GM18873 (cell line): ENCODE measurements at regions not wholly inside any gene's neighbourhood (a gene's known extent, or its start where the extent isn't known, plus 50 kb on each side); places are given as distances from the start of the nearest gene placed in this dataset.
"Not testable (repeated sequence)": the region's sequence is repeated elsewhere in the genome, so short reads cannot be mapped to it uniquely, and the experiment has no call there.

ENCODE experiments used
- ATAC-seq: cut with Tn5 transposase; IDR thresholded peaks from one replicate; pipeline ENCODE4 v1.9.1; 2021; ENCODE audit warnings: mild to moderate bottlenecking, moderate library complexity, moderate number of reproducible peaks; ENCODE audit not compliant: unreplicated experiment, low FRiP score

GRCh38 chr3:124351430-124352148, 359.7 kb upstream of the ROPN1 start:
- no peak for ATAC-seq

DNA sequence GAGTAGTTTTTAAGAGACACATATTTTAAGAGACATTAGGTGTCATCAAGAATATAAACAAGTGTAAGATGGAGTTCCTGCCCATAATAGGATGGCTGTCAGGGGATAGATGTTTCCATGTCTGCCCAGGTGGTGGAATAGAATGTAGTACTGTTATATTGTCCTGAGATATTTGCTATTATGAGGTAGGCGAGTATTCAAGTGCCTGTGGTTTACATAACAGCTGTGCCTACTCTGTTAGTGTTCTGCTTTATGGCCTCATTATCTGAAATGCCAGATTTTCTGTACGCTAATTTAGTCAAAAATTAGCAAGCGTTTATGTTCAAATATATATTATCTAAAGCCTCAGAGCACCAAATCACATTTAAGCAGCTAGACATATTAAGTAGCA, 360.2 kb upstream of the ROPN1 start:
- ATAC-seq = no peak

GRCh38 chr3:124353691-124354090, 361.8 kb upstream of the ROPN1 start:
- no peak for ATAC-seq

- no peak for ATAC-seq
These were observed 362.2 kb upstream of the ROPN1 start for GRCh38 chr3:124354150-124354549.

DNA sequence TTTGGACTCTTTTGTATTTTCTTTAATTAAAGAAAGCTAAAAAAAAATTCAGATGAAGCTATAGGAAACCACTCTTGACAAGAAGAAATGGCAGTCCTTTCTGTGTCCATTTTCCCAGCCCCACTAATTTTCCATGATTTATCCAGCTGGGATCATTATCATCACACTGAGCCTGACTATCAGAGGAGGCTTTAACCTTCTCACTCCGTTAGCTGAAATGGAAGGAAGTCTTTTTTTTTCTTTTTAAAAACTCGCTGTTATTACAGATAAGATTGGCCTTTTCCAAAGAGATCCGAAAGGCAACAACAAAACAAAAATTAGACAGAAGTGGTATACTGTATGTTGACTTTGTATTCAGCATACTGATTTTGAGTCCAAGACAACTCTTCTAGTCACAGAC, 366.2 kb upstream of the ROPN1 start:
- no peak for ATAC-seq

DNA sequence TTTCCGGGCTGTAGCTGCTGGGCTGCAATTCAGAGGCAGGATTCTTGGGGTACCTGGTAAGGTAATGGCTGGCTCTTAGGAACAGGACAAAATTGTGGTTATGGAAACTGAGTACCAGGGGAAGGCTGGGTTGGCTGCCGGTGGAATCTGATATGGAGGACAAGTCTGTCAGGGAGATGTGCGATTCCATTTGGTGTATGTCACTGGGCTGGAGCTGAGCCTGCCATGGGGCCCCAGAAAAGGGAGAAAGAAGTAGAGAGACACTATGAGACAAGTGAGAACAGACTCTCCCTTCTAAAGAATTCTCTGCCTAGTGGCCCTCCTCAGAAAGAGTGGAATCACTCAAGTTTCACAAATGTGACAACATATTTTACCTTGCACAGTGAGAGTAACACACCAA, 368.2 kb upstream of the ROPN1 start:
- no peak for ATAC-seq

DNA sequence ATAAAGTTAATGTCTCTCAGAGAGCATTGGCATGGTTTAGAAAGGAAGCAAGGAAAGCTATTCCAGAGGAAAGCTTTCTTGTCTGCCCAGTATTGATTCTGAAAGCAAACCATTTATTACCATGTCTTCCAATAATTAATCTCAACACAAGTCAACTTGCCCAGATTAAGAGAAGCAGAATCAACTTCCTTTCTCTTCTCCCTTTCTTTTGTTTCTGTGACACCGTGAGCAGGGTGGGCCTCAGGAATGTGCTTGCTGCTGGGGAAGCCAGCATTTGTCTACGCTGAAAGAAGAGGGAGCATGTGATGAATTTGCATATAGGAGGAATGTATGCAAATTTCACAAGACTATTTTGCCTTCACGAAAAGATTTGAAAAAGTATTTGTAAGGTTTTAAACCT, 368.6 kb upstream of the ROPN1 start:
- no peak for ATAC-seq

DNA sequence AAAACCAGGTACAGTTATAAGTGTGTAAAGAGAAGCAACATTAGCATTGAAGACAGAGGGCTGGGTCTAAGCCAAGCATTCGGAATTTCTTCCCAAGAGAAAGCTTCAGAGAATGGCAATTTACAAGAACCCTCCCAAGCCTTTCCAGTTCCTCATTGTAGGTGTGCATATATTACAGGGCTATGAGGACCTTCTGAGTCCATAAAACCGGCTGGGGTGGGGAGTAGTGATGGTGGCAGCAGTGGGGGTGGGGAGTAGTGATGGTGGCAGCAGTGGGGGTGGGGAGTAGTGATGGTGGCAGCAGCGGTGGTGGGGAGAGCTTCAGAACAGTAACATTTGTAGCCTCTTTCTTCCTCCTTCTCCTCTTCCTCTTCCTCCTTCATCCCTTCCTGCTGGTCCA, 368.7 kb upstream of the UMPS start:
- ATAC-seq = no peak

DNA sequence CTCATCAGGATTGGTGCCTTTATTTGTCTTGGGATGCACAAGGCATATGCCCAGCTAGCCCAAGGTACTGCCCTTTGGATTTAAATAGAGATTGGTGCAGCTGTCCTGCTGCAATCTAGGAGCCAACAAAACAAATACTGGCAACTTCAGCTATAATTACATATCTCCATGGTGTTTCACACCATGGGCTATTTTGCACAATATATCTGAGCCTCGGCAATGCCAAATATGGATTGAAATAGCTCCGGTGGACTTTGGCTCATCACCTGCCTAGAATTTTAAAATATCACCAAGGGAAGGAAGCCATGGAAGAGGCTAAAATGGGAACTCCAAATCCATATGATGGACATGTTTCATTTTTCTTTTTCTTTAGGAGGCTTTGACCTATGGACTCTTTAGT, 367.8 kb upstream of the UMPS start:
- ATAC-seq = no peak

GRCh38 chr3:124363476-124363875, 366.8 kb upstream of the UMPS start:
- ATAC-seq = no peak

- no peak for ATAC-seq
These were observed 365.8 kb upstream of the UMPS start for GRCh38 chr3:124364317-124365020.

- ATAC-seq = not testable (repeated sequence)
These were observed 363.6 kb upstream of the UMPS start for GRCh38 chr3:124366655-124367054.

DNA sequence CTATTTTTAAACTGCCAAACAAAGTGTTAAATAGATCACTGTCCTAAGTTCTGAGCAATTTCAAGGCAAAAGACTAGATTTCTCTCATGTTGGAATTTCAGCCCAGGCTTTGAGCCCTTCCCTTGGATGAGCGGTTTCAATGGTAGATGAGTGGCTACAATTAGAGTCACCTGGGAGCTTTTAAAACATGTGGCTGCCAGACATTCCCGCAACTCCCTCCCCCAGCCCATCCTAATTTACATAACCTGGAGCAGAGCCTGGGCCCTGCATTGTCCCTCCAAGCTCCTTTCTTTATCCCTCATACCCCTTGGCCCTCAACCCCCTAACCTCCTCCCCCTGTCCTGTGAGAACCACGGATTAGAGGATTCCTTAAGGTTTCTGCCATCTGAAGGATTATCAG, 357.5 kb upstream of the UMPS start:
- ATAC-seq = no peak

DNA sequence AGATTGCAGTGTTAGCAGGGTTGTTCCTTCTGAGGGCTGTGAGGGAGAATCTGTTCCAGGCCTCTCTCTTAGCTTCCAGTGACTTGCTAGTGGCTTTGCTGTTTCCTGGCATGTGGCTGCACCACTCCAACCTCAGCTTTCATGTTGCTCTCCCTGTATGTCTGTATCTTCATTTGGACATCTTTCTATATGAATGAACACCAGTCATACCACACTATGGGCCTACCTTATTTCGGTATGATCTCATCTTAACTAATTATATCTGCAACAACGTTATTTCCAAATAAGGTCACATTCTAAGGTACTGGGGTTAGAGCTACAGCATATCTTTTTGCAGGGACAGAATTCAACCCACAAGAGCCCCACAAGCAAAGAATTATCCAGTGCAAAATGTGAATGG, 356.7 kb upstream of the UMPS start:
- ATAC-seq = no peak

GRCh38 chr3:124374583-124374982, 355.7 kb upstream of the UMPS start:
- ATAC-seq = no peak

DNA sequence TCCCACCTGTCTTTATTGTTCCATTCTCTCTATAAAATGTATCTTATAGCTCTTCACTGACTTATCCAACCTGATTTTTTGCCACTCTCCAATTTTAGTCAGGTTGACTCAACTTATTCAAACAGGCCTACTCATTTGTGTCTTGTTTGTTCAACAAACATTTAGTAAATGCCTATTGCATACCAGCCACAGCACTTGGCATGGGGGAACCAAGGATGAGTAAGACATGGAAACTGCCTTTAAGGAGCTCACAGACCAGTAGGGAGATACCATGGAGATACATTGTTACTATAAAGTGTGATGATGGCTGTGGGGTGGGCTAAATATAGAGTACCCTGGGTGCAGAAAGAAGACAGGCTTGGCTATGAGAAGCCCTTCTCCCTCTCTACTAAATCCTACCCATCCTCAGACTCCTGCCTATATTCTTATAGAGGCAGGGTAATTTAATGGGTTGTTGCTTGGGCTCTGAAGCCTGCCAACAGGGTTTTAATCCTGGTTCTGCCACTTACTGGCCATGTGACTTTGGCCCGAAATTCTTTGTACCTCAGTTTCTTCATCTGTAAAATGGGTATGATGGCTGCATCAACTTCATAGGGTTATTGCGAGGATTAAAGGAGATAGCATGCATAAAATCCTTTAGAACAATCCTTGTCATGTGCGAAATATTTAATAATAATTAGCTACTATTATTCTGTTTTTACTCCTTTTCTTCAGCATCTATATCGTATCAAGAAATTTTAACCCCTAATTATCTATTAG, 348.5 kb upstream of the UMPS start:
- no peak for ATAC-seq

DNA sequence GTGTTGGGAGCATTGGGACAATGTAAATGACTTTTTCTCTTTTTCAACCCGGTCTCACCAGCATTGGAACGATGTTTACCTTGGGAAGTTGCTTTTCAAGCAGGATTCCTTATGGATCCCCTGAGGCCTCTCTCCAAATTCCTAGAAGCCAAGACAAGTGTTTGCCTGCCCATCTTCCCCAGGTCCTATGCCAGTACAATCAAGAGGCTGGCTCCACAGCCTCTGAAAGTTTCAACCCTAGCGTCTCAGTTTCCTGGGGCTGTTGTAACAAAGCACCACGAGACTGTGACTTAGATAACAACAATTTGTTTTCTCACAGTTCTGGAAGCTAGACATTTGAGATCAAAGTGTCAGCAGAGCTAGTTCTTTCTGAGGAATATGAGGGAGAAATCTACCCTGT, 347.2 kb upstream of the UMPS start:
- ATAC-seq = no peak

- no peak for ATAC-seq
These were observed 346.3 kb upstream of the UMPS start for GRCh38 chr3:124383846-124384466.

DNA sequence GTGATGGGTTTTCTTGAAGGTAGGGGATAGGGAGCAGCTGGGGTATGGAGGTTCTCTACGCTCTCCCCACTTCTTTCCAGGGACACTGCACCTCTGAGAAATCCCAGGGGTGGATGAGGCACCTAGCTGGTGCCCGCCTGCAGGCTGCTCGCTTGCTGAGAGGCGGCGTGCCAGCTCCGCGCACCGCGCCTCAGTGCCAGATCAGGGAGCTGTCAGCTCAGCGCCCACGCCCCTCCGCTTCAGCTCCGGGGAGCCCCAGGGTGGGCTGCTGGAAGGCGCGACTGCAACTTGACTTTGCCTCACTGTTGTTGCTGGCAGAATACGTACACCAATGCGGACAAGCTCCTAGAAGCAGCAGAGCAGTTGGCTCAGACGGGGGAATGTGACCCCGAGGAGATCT, 345.7 kb upstream of the UMPS start:
- ATAC-seq = no peak

DNA sequence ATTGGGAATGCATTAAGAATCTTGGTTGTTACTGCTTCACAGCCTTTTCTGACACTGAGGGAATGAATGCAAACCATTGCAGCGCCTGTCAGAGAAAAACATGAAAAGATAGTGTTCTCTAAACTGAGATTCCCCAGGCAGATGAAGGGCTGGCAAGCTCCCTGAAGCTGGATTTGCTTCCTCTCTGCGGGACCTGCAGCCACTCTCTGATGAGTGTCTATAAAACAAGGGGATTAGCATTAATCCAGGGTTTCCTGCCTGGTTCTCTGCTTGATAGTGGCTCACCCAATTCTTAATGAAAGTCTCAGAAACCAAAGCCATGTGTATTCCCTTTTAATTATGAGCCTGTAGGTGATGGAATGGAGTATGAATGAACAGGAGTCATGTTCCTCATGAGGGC, 344.3 kb upstream of the UMPS start:
- ATAC-seq = no peak

DNA sequence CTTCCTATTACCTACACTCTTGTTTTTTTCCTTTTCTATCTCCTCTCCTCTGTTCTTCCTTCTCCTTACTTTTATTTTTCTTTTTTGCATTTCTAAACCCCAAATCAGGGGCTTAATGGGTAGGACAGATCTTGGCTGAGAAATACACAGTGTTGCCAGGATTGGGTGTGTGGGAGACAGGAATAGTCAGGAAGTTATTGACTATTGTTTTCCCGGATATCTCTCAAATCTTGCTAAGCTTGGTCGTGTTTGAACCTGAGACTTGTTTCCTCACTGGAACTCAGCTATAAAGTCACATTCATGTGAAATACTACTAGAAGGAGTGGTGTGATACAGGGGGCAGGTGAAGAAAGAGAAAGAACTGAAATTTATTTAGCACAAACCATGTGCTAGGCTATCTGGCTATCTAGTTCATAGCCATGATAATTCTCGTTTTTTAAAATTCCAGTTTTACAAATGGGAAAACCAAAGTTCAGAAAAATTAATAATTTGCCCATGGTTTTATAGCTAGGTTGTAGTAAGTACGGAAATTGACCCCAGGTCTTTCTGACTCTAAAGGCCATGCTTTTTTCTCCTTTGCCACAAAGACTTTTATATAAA, 343.2 kb upstream of the UMPS start:
- ATAC-seq = no peak
